H9 (cell line): ENCODE measurements at regions not wholly inside any gene's neighbourhood (a gene's known extent, or its start where the extent isn't known, plus 50 kb on each side); places are given as distances from the start of the nearest gene placed in this dataset.

Source experiments
- DNase-seq: peaks from one replicate; pipeline ENCODE4 v3.0.0-alpha.2; 2017
- H2AFZ ChIP-seq: one replicate; pipeline ENCODE4 v1.6.1; 2013; ENCODE audit warnings: mild to moderate bottlenecking, low read length, control low read depth, moderate library complexity
- H2AK5ac ChIP-seq: 2 replicates; pipeline ENCODE4 v1.6.1; 2013; ENCODE audit warnings: low read length, control low read depth, mixed read lengths; ENCODE audit not compliant: insufficient read length
- H2BK120ac ChIP-seq: one replicate; pipeline ENCODE4 v1.6.1; 2013; ENCODE audit warnings: low read depth, mild to moderate bottlenecking, low read length, control low read depth, inconsistent platforms; ENCODE audit not compliant: poor library complexity, severe bottlenecking
- H2BK12ac ChIP-seq: 2 replicates; pipeline ENCODE4 v1.6.1; 2013; ENCODE audit warnings: low read length, control low read depth, mixed read lengths, low read depth; ENCODE audit not compliant: insufficient read length
- H2BK15ac ChIP-seq: 2 replicates; pipeline ENCODE4 v1.6.1; 2013; ENCODE audit warnings: low read depth, low read length, control low read depth
- H2BK20ac ChIP-seq: one replicate; pipeline ENCODE4 v1.6.1; 2013; ENCODE audit warnings: low read depth, mild to moderate bottlenecking, low read length, control low read depth, inconsistent platforms; ENCODE audit not compliant: poor library complexity, severe bottlenecking
- H2BK5ac ChIP-seq: 2 replicates; pipeline ENCODE4 v1.6.1; 2013; ENCODE audit warnings: low read length, control low read depth, mixed read lengths; ENCODE audit not compliant: insufficient read length
- H3K14ac ChIP-seq: 2 replicates; pipeline ENCODE4 v1.6.1; 2013; ENCODE audit warnings: low read length, control low read depth; ENCODE audit not compliant: insufficient read depth
- H3K18ac ChIP-seq: 2 replicates; pipeline ENCODE4 v1.6.1; 2013; ENCODE audit warnings: low read depth, mild to moderate bottlenecking, mixed read lengths, low read length, control low read depth; ENCODE audit not compliant: insufficient read length
- H3K23ac ChIP-seq: 2 replicates; pipeline ENCODE4 v1.6.1; 2013; ENCODE audit warnings: low read length, control low read depth, mixed read lengths, low read depth; ENCODE audit not compliant: insufficient read length
- H3K23me2 ChIP-seq: 2 replicates; pipeline ENCODE4 v1.6.1; 2013; ENCODE audit warnings: low read depth, mild to moderate bottlenecking, mixed read lengths, low read length, control low read depth; ENCODE audit not compliant: insufficient read length, poor library complexity, severe bottlenecking
- H3K27ac ChIP-seq: 2 replicates; pipeline ENCODE4 v1.5.1; 2013; ENCODE audit warnings: low read length, control low read depth, mixed read lengths, low read depth; ENCODE audit not compliant: insufficient read length
- H3K27me3 ChIP-seq: 2 replicates; pipeline ENCODE4 v1.6.1; 2013; ENCODE audit warnings: low read length, control low read depth, inconsistent platforms; ENCODE audit not compliant: insufficient read depth
- H3K4ac ChIP-seq: 2 replicates; pipeline ENCODE4 v1.6.1; 2013; ENCODE audit warnings: low read depth, mild to moderate bottlenecking, control low read depth, inconsistent platforms, low read length, moderate library complexity
- H3K4me1 ChIP-seq: 2 replicates; pipeline ENCODE4 v1.6.1; 2013; ENCODE audit warnings: low read length, control low read depth, inconsistent platforms; ENCODE audit not compliant: insufficient read depth
- H3K4me2 ChIP-seq: 2 replicates; pipeline ENCODE4 v1.6.1; 2013; ENCODE audit warnings: low read length, control low read depth, mixed read lengths; ENCODE audit not compliant: insufficient read length, insufficient read depth
- H3K56ac ChIP-seq: 2 replicates; pipeline ENCODE4 v1.6.1; 2013; ENCODE audit warnings: low read depth, mild to moderate bottlenecking, mixed read lengths, low read length, control low read depth; ENCODE audit not compliant: insufficient read length
- H3K79me1 ChIP-seq: 2 replicates; pipeline ENCODE4 v1.6.1; 2013; ENCODE audit warnings: low read depth, mild to moderate bottlenecking, moderate library complexity, low read length, control low read depth, inconsistent platforms; ENCODE audit not compliant: insufficient read depth, poor library complexity, severe bottlenecking
- H3K79me2 ChIP-seq: 2 replicates; pipeline ENCODE4 v1.6.1; 2013; ENCODE audit warnings: low read length, control low read depth, inconsistent platforms; ENCODE audit not compliant: insufficient read depth
- H3K9ac ChIP-seq: 2 replicates; pipeline ENCODE4 v1.6.1; 2013; ENCODE audit warnings: low read length, control low read depth, mixed read lengths; ENCODE audit not compliant: insufficient read length; ENCODE audit errors: extremely low read depth
- H3K9me3 ChIP-seq: one replicate; pipeline ENCODE4 v1.6.1; 2013; ENCODE audit warnings: low read depth, low read length, inconsistent platforms; ENCODE audit not compliant: control insufficient read depth
- H3T11ph ChIP-seq: one replicate; pipeline ENCODE4 v1.6.1; 2013; ENCODE audit warnings: mild to moderate bottlenecking, low read length, control low read depth, inconsistent platforms
- H4K20me1 ChIP-seq: one replicate; pipeline ENCODE4 v1.6.1; 2013; ENCODE audit not compliant: control insufficient read depth, insufficient read length, insufficient read depth
- H4K5ac ChIP-seq: 2 replicates; pipeline ENCODE4 v1.6.1; 2013; ENCODE audit warnings: low read depth, mild to moderate bottlenecking, mixed read lengths, low read length, control low read depth; ENCODE audit not compliant: insufficient read length
- H4K8ac ChIP-seq: replicated peaks from 2 replicates; pipeline ENCODE4 v1.6.1; 2013; ENCODE audit warnings: low read length, control low read depth, mixed read lengths, low read depth; ENCODE audit not compliant: insufficient read length
- H4K91ac ChIP-seq: 2 replicates; pipeline ENCODE4 v1.6.1; 2013; ENCODE audit warnings: low read depth, mild to moderate bottlenecking, moderate library complexity, mixed read lengths, low read length, control low read depth; ENCODE audit not compliant: insufficient read length
- H3K27ac Mint-ChIP-seq, 3 experiments: 2 replicates in 2 of 3; 3 replicates in 1 of 3; pipeline ENCODE4 v1.8.0; 2020 to 2021; ENCODE audit warnings: mixed read lengths in 3 of 3, mild to moderate bottlenecking in 1 of 3, moderate library complexity in 1 of 3
- H3K27me3 Mint-ChIP-seq: 2 replicates; pipeline ENCODE4 v1.8.0; 2021; ENCODE audit warnings: low read depth, mild to moderate bottlenecking, moderate library complexity, mixed read lengths
- H3K36me3 Mint-ChIP-seq, 3 experiments: 2 replicates in 2 of 3; 3 replicates in 1 of 3; pipeline ENCODE4 v1.8.0; 2020 to 2021; ENCODE audit warnings: low read depth in 3 of 3, mixed read lengths in 3 of 3; ENCODE audit not compliant: insufficient read depth in 1 of 3
- H3K4me1 Mint-ChIP-seq, 2 experiments: 2 replicates each; pipeline ENCODE4 v1.8.0; 2020; ENCODE audit warnings: mixed read lengths in 2 of 2
- H3K4me3 Mint-ChIP-seq, 2 experiments: 2 replicates in 1 of 2; 3 replicates in 1 of 2; pipeline ENCODE4 v1.8.0; 2020 to 2021; ENCODE audit warnings: mild to moderate bottlenecking in 2 of 2, mixed read lengths in 2 of 2, moderate library complexity in 1 of 2
- H3K9me3 Mint-ChIP-seq, 2 experiments: 2 replicates in 1 of 2; 3 replicates in 1 of 2; pipeline ENCODE4 v1.8.0; 2020; ENCODE audit warnings: mild to moderate bottlenecking in 2 of 2, mixed read lengths in 2 of 2, moderate library complexity in 1 of 2
- WGBS: extraction: QIAGEN DNeasy Blood & Tissue Kit; methylation state at CpG from one replicate; pipeline ENCODE4 v1.1.7; 2013; ENCODE audit warnings: missing lambda C conversion rate, low lambda C conversion rate, mixed read lengths; ENCODE audit not compliant: insufficient read length; ENCODE audit errors: extremely low coverage; 5-methylcytosine and 5-hydroxymethylcytosine counted together
- TF ChIP-seq, protein P1 (sequence below): fragments of 200-600 bp; sonication (generic); conservative IDR thresholded peaks from 3 replicates; pipeline ENCODE4 v1.8.0; 2021; ENCODE audit warnings: antibody characterized with exemption, mild to moderate bottlenecking

DNA sequence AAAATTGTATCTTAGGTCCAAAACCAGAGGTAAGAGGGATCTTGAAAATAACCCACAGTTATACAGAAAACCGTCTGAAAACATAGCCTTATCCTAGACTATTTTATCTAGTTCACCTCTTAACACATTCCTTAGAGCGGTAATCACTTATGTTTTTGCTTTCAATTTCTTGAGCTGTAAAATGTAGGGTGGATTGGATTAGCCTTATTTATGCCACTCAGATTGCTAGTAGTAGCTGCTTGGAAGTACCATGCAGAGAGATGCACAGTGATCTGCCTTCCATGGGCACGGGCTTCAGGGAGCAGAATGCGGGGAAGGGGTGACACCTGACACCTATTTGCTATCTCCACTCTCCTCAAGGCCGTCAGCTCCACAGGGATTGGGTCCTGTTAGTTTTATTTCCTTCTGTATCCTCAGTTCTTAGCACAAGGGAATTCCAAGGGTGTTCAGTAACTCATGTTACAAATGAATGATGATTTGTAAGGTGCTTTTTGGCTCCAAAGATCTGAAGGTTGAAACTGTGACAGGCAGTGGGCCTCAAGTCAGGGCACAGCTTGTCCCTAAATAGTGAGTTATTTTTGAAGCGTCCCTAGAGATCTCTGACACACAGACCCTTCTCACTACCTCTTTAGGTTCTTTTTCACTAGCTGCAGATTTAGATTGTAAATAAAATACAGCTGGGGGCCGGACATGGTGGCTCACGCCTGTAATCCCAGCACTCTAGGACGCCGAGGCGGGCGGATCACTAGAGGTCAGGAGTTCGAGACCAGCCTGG lies 64.0 kb upstream of the PMAIP1 start:
- H3K4me1 Mint-ChIP-seq = peaks cover 46 to 61% of the 10 kb centered on the region in 2 experiments
- H3K36me3 Mint-ChIP-seq = no peaks in the 10 kb centered on the region
- no peak overlapping the region for H3K14ac ChIP-seq
- H3K9me3 Mint-ChIP-seq = no peaks in the 10 kb centered on the region
- no peak overlapping the region for H3K18ac ChIP-seq
- H2BK15ac ChIP-seq = no peak overlapping the region
- no peaks in the 10 kb centered on the region for H3K79me2 ChIP-seq
- peak overlapping the region in 1 of 2 experiments; percentile 47; a peak in 2 of 5 replicates for H3K4me3 Mint-ChIP-seq
- whole genome bisulfite sequencing = no CpG with 5 or more reads among the region's 13 CpGs
- peaks cover 3% of the 10 kb centered on the region; the same call in 1 of the 2 replicates for H3K4me1 ChIP-seq
- H3K4me2 ChIP-seq = no peak overlapping the region
- no peak overlapping the region for H4K5ac ChIP-seq
- no peak overlapping the region for H2BK120ac ChIP-seq
- TF ChIP-seq, protein P1, sequence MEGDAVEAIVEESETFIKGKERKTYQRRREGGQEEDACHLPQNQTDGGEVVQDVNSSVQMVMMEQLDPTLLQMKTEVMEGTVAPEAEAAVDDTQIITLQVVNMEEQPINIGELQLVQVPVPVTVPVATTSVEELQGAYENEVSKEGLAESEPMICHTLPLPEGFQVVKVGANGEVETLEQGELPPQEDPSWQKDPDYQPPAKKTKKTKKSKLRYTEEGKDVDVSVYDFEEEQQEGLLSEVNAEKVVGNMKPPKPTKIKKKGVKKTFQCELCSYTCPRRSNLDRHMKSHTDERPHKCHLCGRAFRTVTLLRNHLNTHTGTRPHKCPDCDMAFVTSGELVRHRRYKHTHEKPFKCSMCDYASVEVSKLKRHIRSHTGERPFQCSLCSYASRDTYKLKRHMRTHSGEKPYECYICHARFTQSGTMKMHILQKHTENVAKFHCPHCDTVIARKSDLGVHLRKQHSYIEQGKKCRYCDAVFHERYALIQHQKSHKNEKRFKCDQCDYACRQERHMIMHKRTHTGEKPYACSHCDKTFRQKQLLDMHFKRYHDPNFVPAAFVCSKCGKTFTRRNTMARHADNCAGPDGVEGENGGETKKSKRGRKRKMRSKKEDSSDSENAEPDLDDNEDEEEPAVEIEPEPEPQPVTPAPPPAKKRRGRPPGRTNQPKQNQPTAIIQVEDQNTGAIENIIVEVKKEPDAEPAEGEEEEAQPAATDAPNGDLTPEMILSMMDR = no peak
- no peak overlapping the region for H3K56ac ChIP-seq
- DNase-seq = peak; percentile 70
- no peak overlapping the region for H3K27ac ChIP-seq
- H2BK12ac ChIP-seq = no peak overlapping the region
- H2BK5ac ChIP-seq = no peak overlapping the region
- no peaks in the 10 kb centered on the region for H3K27me3 Mint-ChIP-seq
- no peaks in the 10 kb centered on the region for H3K9me3 ChIP-seq
- peak overlapping the region; percentile 54 to 97 (median 73); a peak in 6 of 7 replicates for H3K27ac Mint-ChIP-seq
- no peak overlapping the region for H3K4ac ChIP-seq
- no peak overlapping the region for H4K8ac ChIP-seq
- peak overlapping the region; percentile 2 for H2AFZ ChIP-seq
- no peak overlapping the region for H2AK5ac ChIP-seq
- no peaks in the 10 kb centered on the region for H3K23me2 ChIP-seq
- H3K27me3 ChIP-seq = no peaks in the 10 kb centered on the region
- H4K91ac ChIP-seq = no peak overlapping the region
- no peak overlapping the region for H2BK20ac ChIP-seq
- H3K23ac ChIP-seq = no peak overlapping the region
- H3T11ph ChIP-seq = no peak overlapping the region
- no peaks in the 10 kb centered on the region for H3K79me1 ChIP-seq
- no peaks in the 10 kb centered on the region for H4K20me1 ChIP-seq
- H3K9ac ChIP-seq = no peak overlapping the region
